AG10803 (cell line): ENCODE measurements at regions not wholly inside any gene's neighbourhood (a gene's known extent, or its start where the extent isn't known, plus 50 kb on each side); places are given as distances from the start of the nearest gene placed in this dataset.

Experiments
- DNase-seq: peaks from one replicate; pipeline ENCODE4 v3.0.0; 2010; ENCODE audit warnings: low read depth
- H3K4me3 ChIP-seq: 2 replicates; pipeline ENCODE4 v1.5.1; 2011; ENCODE audit warnings: mild to moderate bottlenecking, low read length, control low read depth
- CTCF ChIP-seq: conservative IDR thresholded peaks from 2 replicates; pipeline ENCODE4 v1.5.1; 2011; ENCODE audit warnings: mild to moderate bottlenecking, low read length, control low read depth, inconsistent platforms

- no peak overlapping the region for H3K4me3 ChIP-seq
- no peak for TF ChIP-seq CTCF
- peak; percentile 50 for DNase-seq
Observed at GRCh38 chr4:156362581-156362980, 408.9 kb upstream of the CTSO start.

DNA sequence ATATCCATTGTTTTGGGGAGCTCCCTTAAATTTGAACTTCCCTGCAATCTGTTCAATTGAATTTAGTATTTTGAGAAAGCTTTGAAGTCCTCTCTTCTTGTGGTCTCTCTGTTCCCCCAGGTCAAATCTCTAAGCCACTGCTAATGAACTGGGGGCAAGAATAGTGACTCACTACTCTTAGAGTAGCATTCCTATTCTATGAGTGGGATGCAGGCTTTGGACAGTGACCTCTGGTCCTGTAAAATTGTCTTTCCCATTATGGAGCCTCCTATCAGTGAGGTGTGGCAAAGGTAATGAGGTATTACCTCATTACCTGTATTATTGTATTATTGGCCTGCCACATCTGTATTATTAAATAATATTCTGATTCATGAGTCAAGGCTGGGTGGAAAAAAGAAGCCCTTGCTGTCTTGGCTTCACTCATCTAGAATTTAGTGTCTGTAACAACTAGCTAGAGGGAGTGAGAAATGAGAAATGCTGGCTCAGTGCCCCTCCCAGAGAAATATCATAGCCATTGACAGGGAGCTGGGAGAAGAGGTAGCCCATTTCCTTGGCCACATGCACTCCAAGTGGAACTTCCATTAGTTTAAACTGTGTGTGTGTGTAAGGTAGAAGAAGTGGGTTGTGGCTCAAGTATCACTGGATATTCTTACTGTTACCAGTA is 393.9 kb upstream of the CTSO start:
- TF ChIP-seq CTCF = no peak

DNA sequence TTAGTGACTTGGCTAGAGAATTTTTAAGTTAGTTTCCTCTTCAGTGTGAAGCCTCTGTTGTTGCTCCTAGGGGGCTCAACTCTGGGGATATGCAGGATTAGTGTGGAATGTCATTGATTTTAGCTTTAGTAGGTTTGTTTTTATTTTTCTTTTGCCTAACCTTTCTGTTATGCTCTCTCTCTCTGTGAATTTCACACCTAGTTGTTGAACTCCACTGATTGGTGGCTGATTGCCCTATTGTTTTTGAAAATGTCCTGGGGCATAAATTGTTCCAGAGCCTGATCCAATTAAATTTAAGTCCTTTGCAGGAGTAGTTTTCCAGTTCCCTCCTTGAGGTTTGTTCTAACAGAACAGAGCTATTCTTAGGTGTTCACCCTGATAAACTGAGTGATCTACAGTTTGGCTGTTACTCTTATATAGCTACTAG is 393.3 kb upstream of the CTSO start:
- no peak for TF ChIP-seq CTCF
- H3K4me3 ChIP-seq = no peak overlapping the region
- no peak for DNase-seq

More for the DNA sequence above, 393.9 kb upstream of the CTSO start:
- peak; percentile 25 for DNase-seq
- H3K4me3 ChIP-seq = no peak overlapping the region

GRCh38 chr4:156344397-156344796 is 390.7 kb upstream of the CTSO start:
- no peak for DNase-seq

GRCh38 chr4:156336511-156336910 is 382.8 kb upstream of the CTSO start:
- no peak overlapping the region for H3K4me3 ChIP-seq
- peak; percentile 58 for DNase-seq
- no peak for TF ChIP-seq CTCF

More at GRCh38 chr4:156344397-156344796, 390.7 kb upstream of the CTSO start:
- TF ChIP-seq CTCF = no peak
- H3K4me3 ChIP-seq = no peak overlapping the region

DNA sequence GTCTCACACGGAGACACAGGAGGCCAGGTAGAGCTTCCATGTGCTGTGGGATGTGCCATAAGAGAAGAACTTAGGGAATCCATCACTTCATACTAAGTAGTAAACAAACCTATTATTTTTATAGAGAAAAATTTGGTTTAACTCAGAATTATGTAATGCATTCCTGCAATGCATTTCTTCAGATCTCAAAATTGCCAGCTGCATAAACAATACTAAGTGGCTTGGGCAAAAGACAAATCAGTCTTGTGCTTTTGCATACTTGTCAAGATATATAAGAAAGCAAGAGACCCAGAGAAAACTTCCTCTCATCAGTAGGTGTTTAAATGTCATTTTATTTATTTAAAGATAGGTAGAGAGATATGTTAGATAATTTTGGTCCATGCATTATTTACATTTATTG is 382.1 kb upstream of the CTSO start:
- H3K4me3 ChIP-seq = no peak overlapping the region
- peak; percentile 33 for DNase-seq
- TF ChIP-seq CTCF = no peak

DNA sequence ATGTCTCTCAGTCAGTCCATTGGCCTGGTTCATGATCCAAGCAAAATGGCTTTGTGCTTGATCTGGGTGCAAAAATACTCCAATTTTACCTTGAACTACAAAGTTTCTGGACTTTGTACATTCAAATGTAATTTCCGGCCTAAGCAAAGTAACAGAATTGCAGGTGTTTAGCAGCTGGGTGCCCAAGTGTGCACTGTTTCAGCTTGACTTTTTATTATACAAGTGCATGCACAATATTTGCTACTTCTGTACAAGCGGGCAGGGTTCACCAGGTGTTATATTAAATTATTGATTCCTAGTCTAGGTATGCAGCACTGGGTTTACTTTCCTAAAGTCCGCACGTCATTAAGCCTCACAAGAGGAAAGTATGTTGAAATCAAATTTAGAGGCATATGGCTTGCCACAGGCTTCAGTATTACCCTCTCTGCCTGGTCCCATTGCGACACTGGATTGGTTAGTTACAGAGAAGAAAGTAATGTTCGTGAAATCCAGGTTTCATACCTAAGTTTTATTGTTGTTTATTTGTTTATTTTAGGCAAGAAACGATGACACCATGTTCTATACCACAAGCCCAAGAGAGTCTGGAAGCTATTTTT is 376.9 kb upstream of the CTSO start:
- no peak overlapping the region for H3K4me3 ChIP-seq
- TF ChIP-seq CTCF = no peak
- DNase-seq = no peak
